ENCODE measurements at regions not wholly inside any gene's neighbourhood (a gene's known extent, or its start where the extent isn't known, plus 50 kb on each side); places are given as distances from the start of the nearest gene placed in this dataset.
A peak's percentile ranks its signal among the peaks of the same experiment; 100 is the strongest.

DNA sequence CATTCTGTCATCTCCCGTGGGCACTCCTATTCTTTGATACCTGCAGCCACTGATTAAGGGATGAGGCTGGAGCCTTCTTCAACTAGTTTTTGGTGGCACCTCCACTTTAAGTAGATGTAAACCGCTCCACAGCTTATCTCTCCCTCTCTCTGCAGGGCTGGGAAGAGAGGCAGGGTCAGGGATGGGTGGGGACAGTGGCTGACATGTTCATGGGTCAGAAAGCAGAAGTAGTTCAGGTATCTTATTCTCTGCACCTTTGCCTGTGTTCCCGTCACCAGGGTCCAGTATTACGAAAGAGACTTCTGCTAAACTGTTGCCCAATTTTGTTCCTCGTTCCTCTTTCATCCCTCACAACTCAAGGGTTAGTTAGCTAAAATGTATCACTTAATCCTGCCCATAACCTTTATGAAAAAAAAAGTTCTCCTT, 51.7 kb upstream of the EDEM3 start:
- no peak for ATAC-seq
- no peak for TF ChIP-seq ZC3H10 (CRISPR knock-in tag; IDR thresholded peaks at IDR 0.05)
- TF ChIP-seq CREB5 (CRISPR knock-in tag; IDR thresholded peaks at IDR 0.05; ENCODE audit: low read depth) = no peak
- TF ChIP-seq CSDC2 (CRISPR knock-in tag; IDR thresholded peaks at IDR 0.05) = no peak
- no peak for TF ChIP-seq ARNTL (CRISPR knock-in tag; IDR thresholded peaks at IDR 0.05; ENCODE audit: borderline replicate concordance, low read depth)
- TF ChIP-seq ZNF565 (CRISPR knock-in tag; conservative IDR thresholded peaks at IDR 0.05; ENCODE audit: low read depth) = no peak
- no peak for TF ChIP-seq TCF4 (CRISPR knock-in tag; IDR thresholded peaks at IDR 0.05; ENCODE audit: borderline replicate concordance)
- TF ChIP-seq PPARA (CRISPR knock-in tag; IDR thresholded peaks at IDR 0.05; ENCODE audit: borderline replicate concordance) = no peak
- TF ChIP-seq ZFP3 (CRISPR knock-in tag; IDR thresholded peaks at IDR 0.05) = no peak
- no peak for TF ChIP-seq PATZ1 (CRISPR knock-in tag; IDR thresholded peaks at IDR 0.05; ENCODE audit: borderline replicate concordance)
- TF ChIP-seq ZNF8 (CRISPR knock-in tag; IDR thresholded peaks at IDR 0.05) = no peak
- no peak for TF ChIP-seq ZFP30 (CRISPR knock-in tag; IDR thresholded peaks at IDR 0.05)
- TF ChIP-seq GLIS3 (CRISPR knock-in tag; IDR thresholded peaks at IDR 0.05) = no peak
- TF ChIP-seq ZNF70 (CRISPR knock-in tag; IDR thresholded peaks at IDR 0.05) = no peak
- no peak for TF ChIP-seq TOX (CRISPR knock-in tag; IDR thresholded peaks at IDR 0.05; ENCODE audit: borderline replicate concordance)
- TF ChIP-seq ESRRG (CRISPR knock-in tag; IDR thresholded peaks at IDR 0.05) = no peak
- no peak for TF ChIP-seq SNAI2 (CRISPR knock-in tag; IDR thresholded peaks at IDR 0.05)
- TF ChIP-seq BACH2 (CRISPR knock-in tag; IDR thresholded peaks at IDR 0.05; ENCODE audit: borderline replicate concordance) = no peak

DNA sequence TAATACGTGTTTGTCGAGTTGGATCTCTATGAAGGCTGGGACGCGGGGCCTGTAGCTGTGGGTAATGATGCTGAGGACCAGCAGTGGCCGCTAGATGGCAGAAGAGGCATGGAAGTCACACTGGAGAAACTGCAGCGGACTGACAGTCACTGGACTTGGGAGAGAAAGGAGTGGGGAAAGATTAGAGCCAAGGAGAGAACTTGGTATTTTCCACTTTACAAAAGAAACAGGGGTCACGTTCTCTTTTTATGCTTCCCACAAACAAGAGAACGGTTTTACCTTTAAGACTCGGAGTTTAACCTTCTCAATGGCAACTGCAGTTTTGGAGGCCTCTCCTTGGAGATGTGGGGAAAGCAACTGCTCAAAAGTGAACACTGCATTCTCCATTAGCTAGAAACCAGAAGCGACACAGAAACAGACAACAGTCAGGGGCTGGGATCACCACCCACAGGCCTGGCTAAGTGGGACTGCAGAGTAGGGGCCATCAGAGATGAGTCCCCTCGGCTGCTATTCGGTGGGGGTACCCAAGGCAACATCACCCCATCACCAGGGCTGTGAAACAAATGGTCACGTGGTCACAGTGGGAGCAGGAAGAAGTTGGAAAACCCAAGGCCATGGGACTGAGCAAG, 51.1 kb upstream of the EDEM3 start:
- ATAC-seq = peak; percentile 87
- no peak for TF ChIP-seq GLIS3 (CRISPR knock-in tag; IDR thresholded peaks at IDR 0.05)
- no peak for TF ChIP-seq TOX (CRISPR knock-in tag; IDR thresholded peaks at IDR 0.05; ENCODE audit: borderline replicate concordance)
- TF ChIP-seq PPARA (CRISPR knock-in tag; IDR thresholded peaks at IDR 0.05; ENCODE audit: borderline replicate concordance) = no peak
- TF ChIP-seq RARB (CRISPR knock-in tag; IDR thresholded peaks at IDR 0.05) = no peak
- TF ChIP-seq OSR1 (CRISPR knock-in tag; IDR thresholded peaks at IDR 0.05) = no peak
- TF ChIP-seq ARNTL (CRISPR knock-in tag; IDR thresholded peaks at IDR 0.05; ENCODE audit: borderline replicate concordance, low read depth) = no peak
- no peak for TF ChIP-seq ISL1 (CRISPR knock-in tag; IDR thresholded peaks at IDR 0.05)
- TF ChIP-seq, protein P1, sequence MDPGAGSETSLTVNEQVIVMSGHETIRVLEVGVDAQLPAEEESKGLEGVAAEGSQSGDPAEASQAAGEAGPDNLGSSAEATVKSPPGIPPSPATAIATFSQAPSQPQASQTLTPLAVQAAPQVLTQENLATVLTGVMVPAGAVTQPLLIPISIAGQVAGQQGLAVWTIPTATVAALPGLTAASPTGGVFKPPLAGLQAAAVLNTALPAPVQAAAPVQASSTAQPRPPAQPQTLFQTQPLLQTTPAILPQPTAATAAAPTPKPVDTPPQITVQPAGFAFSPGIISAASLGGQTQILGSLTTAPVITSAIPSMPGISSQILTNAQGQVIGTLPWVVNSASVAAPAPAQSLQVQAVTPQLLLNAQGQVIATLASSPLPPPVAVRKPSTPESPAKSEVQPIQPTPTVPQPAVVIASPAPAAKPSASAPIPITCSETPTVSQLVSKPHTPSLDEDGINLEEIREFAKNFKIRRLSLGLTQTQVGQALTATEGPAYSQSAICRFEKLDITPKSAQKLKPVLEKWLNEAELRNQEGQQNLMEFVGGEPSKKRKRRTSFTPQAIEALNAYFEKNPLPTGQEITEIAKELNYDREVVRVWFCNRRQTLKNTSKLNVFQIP (CRISPR knock-in tag; IDR thresholded peaks at IDR 0.05; ENCODE audit: borderline replicate concordance, low read depth) = no peak
- TF ChIP-seq PATZ1 (CRISPR knock-in tag; IDR thresholded peaks at IDR 0.05; ENCODE audit: borderline replicate concordance) = no peak
- no peak for TF ChIP-seq SNAI2 (CRISPR knock-in tag; IDR thresholded peaks at IDR 0.05)
- no peak for TF ChIP-seq TCF4 (CRISPR knock-in tag; IDR thresholded peaks at IDR 0.05; ENCODE audit: borderline replicate concordance)
- no peak for TF ChIP-seq ESRRG (CRISPR knock-in tag; IDR thresholded peaks at IDR 0.05)
- TF ChIP-seq CREB5 (CRISPR knock-in tag; IDR thresholded peaks at IDR 0.05; ENCODE audit: low read depth) = no peak
- no peak for TF ChIP-seq ZNF565 (CRISPR knock-in tag; conservative IDR thresholded peaks at IDR 0.05; ENCODE audit: low read depth)
- TF ChIP-seq ZFP3 (CRISPR knock-in tag; IDR thresholded peaks at IDR 0.05) = no peak
- TF ChIP-seq BACH2 (CRISPR knock-in tag; IDR thresholded peaks at IDR 0.05; ENCODE audit: borderline replicate concordance) = no peak
- TF ChIP-seq TSHZ2 (CRISPR knock-in tag; IDR thresholded peaks at IDR 0.05) = no peak
- no peak for TF ChIP-seq CSRNP3 (CRISPR knock-in tag; IDR thresholded peaks at IDR 0.05)
- TF ChIP-seq ZNF70 (CRISPR knock-in tag; IDR thresholded peaks at IDR 0.05) = no peak
- no peak for TF ChIP-seq CSDC2 (CRISPR knock-in tag; IDR thresholded peaks at IDR 0.05)

All from SK-N-SH treated with all-trans-retinoic acid at 6 μM for 48 hours (cell line).